ENCODE measurements at regions not wholly inside any gene's neighbourhood (a gene's known extent, or its start where the extent isn't known, plus 50 kb on each side); places are given as distances from the start of the nearest gene placed in this dataset.

DNA sequence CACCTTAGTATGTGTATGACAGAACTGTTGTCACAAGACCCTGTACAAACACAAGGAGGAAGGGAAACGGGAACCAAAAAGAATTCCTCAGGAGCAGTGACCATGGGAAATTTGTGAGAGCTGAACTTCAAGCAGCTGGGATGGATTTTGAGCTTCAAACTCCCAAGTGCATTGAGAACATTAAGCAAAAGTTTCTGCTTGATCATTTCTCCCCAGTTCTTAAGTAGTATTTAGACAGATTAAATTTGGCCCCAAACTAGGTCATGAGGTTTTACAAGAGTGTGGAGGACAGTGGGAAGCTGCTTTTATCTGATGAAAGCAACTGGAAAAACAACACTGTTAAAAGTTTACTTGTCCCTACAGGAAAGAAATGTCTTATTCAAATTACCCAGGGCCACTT is 206.0 kb upstream of the DCN start:
- Histone ChIP-seq H3K4me2 (ENCODE audit: low read depth, low read length, poor library complexity, severe bottlenecking) (no peak overlapping the region), H3F3A (ENCODE audit: insufficient read depth) (no peaks in the 10 kb centered on the region), H3K9me3 (ENCODE audit: insufficient read depth, low read length) (no peaks in the 10 kb centered on the region), H3K36me3 (ENCODE audit: low read length) (no peaks in the 10 kb centered on the region), H3K27me3 (ENCODE audit: low read length) (no peaks in the 10 kb centered on the region), H3K27ac (ENCODE audit: low read depth, low read length) (no peak overlapping the region), H3K9ac (ENCODE audit: low read length) (no peak overlapping the region), H2AFZ (ENCODE audit: low read depth, low read length, severe bottlenecking) (no peak overlapping the region), H3K9me2 (replicated peaks; ENCODE audit: insufficient read depth, low read length) (no peaks in the 10 kb centered on the region), H3K79me2 (ENCODE audit: insufficient read depth, low read length) (no peaks in the 10 kb centered on the region), H4K20me1 (ENCODE audit: low read depth, low read length) (no peaks in the 10 kb centered on the region), H3K4me3 (ENCODE audit: insufficient read depth, low read length, poor library complexity, severe bottlenecking) (no peak overlapping the region)
- TF ChIP-seq EZH2phosphoT487 (conservative IDR thresholded peaks at IDR 0.05; ENCODE audit: low read length) = no peak
- TF ChIP-seq, protein P1, sequence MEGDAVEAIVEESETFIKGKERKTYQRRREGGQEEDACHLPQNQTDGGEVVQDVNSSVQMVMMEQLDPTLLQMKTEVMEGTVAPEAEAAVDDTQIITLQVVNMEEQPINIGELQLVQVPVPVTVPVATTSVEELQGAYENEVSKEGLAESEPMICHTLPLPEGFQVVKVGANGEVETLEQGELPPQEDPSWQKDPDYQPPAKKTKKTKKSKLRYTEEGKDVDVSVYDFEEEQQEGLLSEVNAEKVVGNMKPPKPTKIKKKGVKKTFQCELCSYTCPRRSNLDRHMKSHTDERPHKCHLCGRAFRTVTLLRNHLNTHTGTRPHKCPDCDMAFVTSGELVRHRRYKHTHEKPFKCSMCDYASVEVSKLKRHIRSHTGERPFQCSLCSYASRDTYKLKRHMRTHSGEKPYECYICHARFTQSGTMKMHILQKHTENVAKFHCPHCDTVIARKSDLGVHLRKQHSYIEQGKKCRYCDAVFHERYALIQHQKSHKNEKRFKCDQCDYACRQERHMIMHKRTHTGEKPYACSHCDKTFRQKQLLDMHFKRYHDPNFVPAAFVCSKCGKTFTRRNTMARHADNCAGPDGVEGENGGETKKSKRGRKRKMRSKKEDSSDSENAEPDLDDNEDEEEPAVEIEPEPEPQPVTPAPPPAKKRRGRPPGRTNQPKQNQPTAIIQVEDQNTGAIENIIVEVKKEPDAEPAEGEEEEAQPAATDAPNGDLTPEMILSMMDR (IDR thresholded peaks at IDR 0.05; ENCODE audit: insufficient read depth, low read length, poor library complexity, severe bottlenecking) = no peak

DNA sequence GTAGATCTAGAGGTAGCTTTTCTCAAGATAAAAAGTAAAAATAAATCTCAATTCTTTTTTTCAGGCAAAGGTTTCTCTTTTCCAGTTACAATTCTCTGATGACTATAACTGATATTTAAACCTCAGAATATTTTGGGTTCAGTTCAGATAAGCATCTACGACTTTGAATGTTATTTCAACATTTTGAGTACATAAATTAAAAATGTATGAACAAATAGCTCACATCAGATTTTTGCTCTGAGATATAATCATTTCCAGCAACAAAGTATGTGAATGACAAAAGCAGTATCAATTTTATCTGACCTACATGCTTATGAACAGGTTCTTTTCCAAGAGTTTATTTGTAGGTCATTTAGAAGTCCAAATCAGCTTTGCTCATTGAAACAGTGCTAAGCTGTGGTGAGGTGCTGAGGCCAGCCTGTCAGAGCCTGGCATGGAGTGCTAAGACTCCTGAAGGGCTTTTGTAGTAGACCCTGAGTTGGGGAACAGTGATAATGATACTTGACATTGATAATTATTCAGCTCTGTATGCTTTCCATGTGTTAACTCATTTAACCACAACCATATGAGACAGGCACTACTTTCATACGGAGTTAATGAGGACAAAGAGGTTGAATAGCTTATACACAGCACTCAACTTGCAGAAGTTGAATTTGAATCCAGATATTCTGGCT is 205.0 kb upstream of the DCN start:
- Histone ChIP-seq H3K27ac (ENCODE audit: low read depth, low read length) (no peak overlapping the region), H3K9me2 (replicated peaks; ENCODE audit: insufficient read depth, low read length) (no peaks in the 10 kb centered on the region), H3K9ac (ENCODE audit: low read length) (no peak overlapping the region), H3K27me3 (ENCODE audit: low read length) (no peaks in the 10 kb centered on the region), H3K9me3 (ENCODE audit: insufficient read depth, low read length) (no peaks in the 10 kb centered on the region), H4K20me1 (ENCODE audit: low read depth, low read length) (no peaks in the 10 kb centered on the region), H3K79me2 (ENCODE audit: insufficient read depth, low read length) (no peaks in the 10 kb centered on the region), H2AFZ (ENCODE audit: low read depth, low read length, severe bottlenecking) (no peak overlapping the region), H3F3A (ENCODE audit: insufficient read depth) (no peaks in the 10 kb centered on the region), H3K36me3 (ENCODE audit: low read length) (no peaks in the 10 kb centered on the region), H3K4me3 (ENCODE audit: insufficient read depth, low read length, poor library complexity, severe bottlenecking) (no peak overlapping the region), H3K4me2 (ENCODE audit: low read depth, low read length, poor library complexity, severe bottlenecking) (no peak overlapping the region)
- TF ChIP-seq EZH2phosphoT487 (conservative IDR thresholded peaks at IDR 0.05; ENCODE audit: low read length) = no peak
- TF ChIP-seq, protein P1 (IDR thresholded peaks at IDR 0.05; ENCODE audit: insufficient read depth, low read length, poor library complexity, severe bottlenecking) = no peak

DNA sequence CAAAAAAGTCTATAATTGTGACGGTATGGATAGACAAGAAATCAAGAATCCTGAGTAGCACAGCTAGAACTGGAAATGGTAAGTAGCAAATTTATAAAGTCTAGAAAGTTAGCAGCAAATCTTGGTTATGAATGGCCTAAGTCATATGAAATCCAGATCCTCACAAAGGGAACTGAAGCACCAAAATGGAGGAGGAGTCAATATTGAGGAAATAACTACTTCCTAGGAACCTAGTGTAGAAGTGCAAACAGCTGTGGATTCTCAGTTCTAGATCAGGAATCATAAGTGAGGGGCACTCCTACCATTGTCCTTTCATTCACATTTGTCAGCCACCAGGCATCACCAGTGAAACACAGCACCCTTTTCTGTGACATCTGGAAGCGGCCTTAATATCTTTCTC is 202.2 kb upstream of the DCN start:
- Histone ChIP-seq H3K36me3 (ENCODE audit: low read length) (no peaks in the 10 kb centered on the region), H3K27me3 (ENCODE audit: low read length) (no peaks in the 10 kb centered on the region)

More for the DNA sequence above, 202.2 kb upstream of the DCN start:
- Histone ChIP-seq H3K4me3 (ENCODE audit: insufficient read depth, low read length, poor library complexity, severe bottlenecking) (no peak overlapping the region), H4K20me1 (ENCODE audit: low read depth, low read length) (no peaks in the 10 kb centered on the region), H3K79me2 (ENCODE audit: insufficient read depth, low read length) (no peaks in the 10 kb centered on the region), H3K9me2 (replicated peaks; ENCODE audit: insufficient read depth, low read length) (no peaks in the 10 kb centered on the region), H2AFZ (ENCODE audit: low read depth, low read length, severe bottlenecking) (no peak overlapping the region), H3F3A (ENCODE audit: insufficient read depth) (no peaks in the 10 kb centered on the region), H3K4me2 (ENCODE audit: low read depth, low read length, poor library complexity, severe bottlenecking) (no peak overlapping the region), H3K9me3 (ENCODE audit: insufficient read depth, low read length) (no peaks in the 10 kb centered on the region), H3K27ac (ENCODE audit: low read depth, low read length) (no peak overlapping the region), H3K9ac (ENCODE audit: low read length) (no peak overlapping the region)
- TF ChIP-seq, protein P1 (IDR thresholded peaks at IDR 0.05; ENCODE audit: insufficient read depth, low read length, poor library complexity, severe bottlenecking) = no peak
- no peak for TF ChIP-seq EZH2phosphoT487 (conservative IDR thresholded peaks at IDR 0.05; ENCODE audit: low read length)

Measured in SU-DHL-6 (cell line).